ENCODE measurements at regions not wholly inside any gene's neighbourhood (a gene's known extent, or its start where the extent isn't known, plus 50 kb on each side); places are given as distances from the start of the nearest gene placed in this dataset.

DNA sequence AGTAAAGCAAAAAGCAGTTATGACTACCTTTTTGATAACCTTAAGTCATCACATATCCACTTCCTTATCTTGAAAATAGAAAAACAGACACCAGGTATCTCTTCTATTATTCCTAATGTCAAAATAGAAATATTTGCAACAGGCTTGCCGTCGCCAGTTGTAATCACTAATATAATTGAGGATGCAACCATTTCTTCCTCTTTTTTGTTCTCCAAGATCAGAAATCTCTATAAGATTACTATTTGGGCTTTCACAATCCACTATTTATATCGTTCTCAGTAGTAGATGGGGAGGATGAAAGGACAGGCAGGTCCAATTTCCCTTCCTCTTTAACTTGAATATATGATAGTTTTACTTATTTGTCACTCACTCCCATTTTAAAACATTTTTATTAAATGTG, 130.2 kb upstream of the HMGA2 start:
- TF ChIP-seq, protein P1, sequence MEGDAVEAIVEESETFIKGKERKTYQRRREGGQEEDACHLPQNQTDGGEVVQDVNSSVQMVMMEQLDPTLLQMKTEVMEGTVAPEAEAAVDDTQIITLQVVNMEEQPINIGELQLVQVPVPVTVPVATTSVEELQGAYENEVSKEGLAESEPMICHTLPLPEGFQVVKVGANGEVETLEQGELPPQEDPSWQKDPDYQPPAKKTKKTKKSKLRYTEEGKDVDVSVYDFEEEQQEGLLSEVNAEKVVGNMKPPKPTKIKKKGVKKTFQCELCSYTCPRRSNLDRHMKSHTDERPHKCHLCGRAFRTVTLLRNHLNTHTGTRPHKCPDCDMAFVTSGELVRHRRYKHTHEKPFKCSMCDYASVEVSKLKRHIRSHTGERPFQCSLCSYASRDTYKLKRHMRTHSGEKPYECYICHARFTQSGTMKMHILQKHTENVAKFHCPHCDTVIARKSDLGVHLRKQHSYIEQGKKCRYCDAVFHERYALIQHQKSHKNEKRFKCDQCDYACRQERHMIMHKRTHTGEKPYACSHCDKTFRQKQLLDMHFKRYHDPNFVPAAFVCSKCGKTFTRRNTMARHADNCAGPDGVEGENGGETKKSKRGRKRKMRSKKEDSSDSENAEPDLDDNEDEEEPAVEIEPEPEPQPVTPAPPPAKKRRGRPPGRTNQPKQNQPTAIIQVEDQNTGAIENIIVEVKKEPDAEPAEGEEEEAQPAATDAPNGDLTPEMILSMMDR (IDR thresholded peaks at IDR 0.05; ENCODE audit: insufficient read depth, low read length): no peak
- TF ChIP-seq POLR2AphosphoS5 (IDR thresholded peaks at IDR 0.05; ENCODE audit: low read depth): no peak
- TF ChIP-seq REST (IDR thresholded peaks at IDR 0.05; ENCODE audit: insufficient replicate concordance, low read depth): no peak

All from HL-60 (cell line).